Heart right ventricle (tissue), 16 donors: ENCODE measurements at regions not wholly inside any gene's neighbourhood (a gene's known extent, or its start where the extent isn't known, plus 50 kb on each side); places are given as distances from the start of the nearest gene placed in this dataset.

Experiments used
- ATAC-seq, 8 donors: fragments of 200-7000 bp; cut with Tn5 transposase; one replicate each; pipeline ENCODE4 v1.9.1; 2020; ENCODE audit warnings: mild to moderate bottlenecking in 8 of 8, moderate library complexity in 8 of 8, moderate number of reproducible peaks in 1 of 8
- DNase-seq, 2 donors: peaks; one replicate each; pipeline ENCODE4 v3.0.0-alpha.2; 2020
- H3K27ac ChIP-seq, 10 donors: fragments of 200-600 bp; sonication (generic) in 2 of 10; one replicate each; pipeline versions ENCODE4 v1.5.0 to v1.8.0; 2020 to 2022; ENCODE audit warnings: mild to moderate bottlenecking in 3 of 10
- H3K27me3 ChIP-seq, 7 donors: fragments of 200-600 bp; one replicate each; pipeline ENCODE4 v1.8.0; 2021 to 2022; ENCODE audit warnings: mild to moderate bottlenecking in 2 of 7
- H3K36me3 ChIP-seq, 9 donors: fragments of 200-600 bp; sonication (generic) in 1 of 9; one replicate each; pipeline versions ENCODE4 v1.5.0 to v1.8.0; 2020 to 2022; ENCODE audit warnings: mild to moderate bottlenecking in 2 of 9
- H3K4me1 ChIP-seq, 9 donors: fragments of 200-600 bp; sonication (generic) in 1 of 9; one replicate each; pipeline versions ENCODE4 v1.5.0 to v1.8.0; 2020 to 2022; ENCODE audit warnings: mild to moderate bottlenecking in 4 of 9
- H3K4me3 ChIP-seq, 10 donors: fragments of 200-600 bp; sonication (generic) in 2 of 10; one replicate each; pipeline versions ENCODE4 v1.5.0 to v1.8.0; 2020 to 2022; ENCODE audit warnings: mild to moderate bottlenecking in 7 of 10, moderate library complexity in 2 of 10
- H3K9me3 ChIP-seq, 11 donors: fragments of 200-600 bp in 10 of 11; sonication (generic) in 2 of 11; one replicate each; pipeline versions ENCODE4 v1.5.0 to v1.8.0; 2013 to 2022; ENCODE audit warnings: mild to moderate bottlenecking in 2 of 11, control low read depth in 1 of 11, moderate library complexity in 1 of 11
- CTCF ChIP-seq, 9 donors: fragments of 200-600 bp; sonication (generic) in 2 of 9; IDR thresholded peaks; one replicate each; pipeline versions ENCODE4 v1.5.0 to v1.8.0; 2021 to 2022; ENCODE audit warnings: antibody characterized with exemption in 9 of 9, mild to moderate bottlenecking in 5 of 9, moderate library complexity in 1 of 9
- WGBS, 2 donors: extraction: QIAGEN DNeasy Blood & Tissue Kit; methylation state at CpG; one replicate each; pipeline ENCODE4 v1.1.7; 2013; ENCODE audit warnings: inconsistent platforms in 1 of 2; 5-methylcytosine and 5-hydroxymethylcytosine counted together
- intact Hi-C, 10 donors: fragments of 100-400 bp; cut with DNase I; formaldehyde crosslinking; loops; one replicate each; pipeline versions ENCODE4 v1.11.1 to v1.14.2; 2022
- donor health status: Arrhythmogenic right ventricular cardiomyopathy.
- donor health status: ischemic (EF 13 %, LVEDD 7.1; RV severe dilation, severe dysfunction).
- donor health status: healthy with polysubstance abuse.
- donor health status: DM: no; HTN: yes; CAD: no.
- donor health status: DM: no; HTN: no; CAD: no.
- donor health status: ischemic (EF 25% LVEDD 6.9; RV normal size, moderate dysfunction).
- donor health status: ischemic (EF 25% LVEDD 5.7; RV mildly dilated, moderate dysfunction).
- donor health status: healthy.
- donor health status: DM: yes; HTN: yes; CAD: no.
- donor health status: Ischemic cardiomyopathy.
- donor health status: ischemic (EF 35%, LVEDD 5.7; RV mildly dilated, moderate dysfunction).
- donor health status: nonischemic (EF 11% LVEDD 7.7; RV severe dilation, severe dysfunction).
- donor health status: DM: yes; HTN: yes; CAD: no.
- donor health status: PGD.
- donor health status: ischemic (EF 29% LVEDD 5.4; RV normal size, mild dysfunction).
- donor health status: nonischemic (EF 23%, LVEDD 6.1; RV moderate dilation, normal function).

- WGBS, 2 donors, result 77 to 80% methylated on average over 3 of the region's 3 CpGs
- H3K27me3 ChIP-seq, result peaks cover 0 to 9% (median 0%) of the 10 kb centered on the region in 7 donors
- TF ChIP-seq CTCF (IDR thresholded peaks at IDR 0.05), result no peak
Measured at GRCh38 chr5:174545926-174546325, 178.5 kb upstream of the MSX2 start.

GRCh38 chr5:174547814-174548213 is 176.6 kb upstream of the MSX2 start:
- Histone ChIP-seq H3K27ac (no peak overlapping the region), H3K4me1 (no peaks in the 10 kb centered on the region), H3K36me3 (no peaks in the 10 kb centered on the region), H3K27me3 (peaks cover 0 to 16% (median 4%) of the 10 kb centered on the region in 7 donors), H3K9me3 (no peaks in the 10 kb centered on the region), H3K4me3 (no peak overlapping the region)
- ATAC-seq, result no peak
- intact Hi-C loops, result no loop called here
- 69 to 76% methylated on average over 7 of the region's 7 CpGs for WGBS, 2 donors
- TF ChIP-seq CTCF (IDR thresholded peaks at IDR 0.05), result no peak
- DNase-seq, result no peak

More at GRCh38 chr5:174545926-174546325, 178.5 kb upstream of the MSX2 start:
- intact Hi-C loops, result no loop called here
- Histone ChIP-seq H3K9me3 (no peaks in the 10 kb centered on the region), H3K36me3 (no peaks in the 10 kb centered on the region), H3K4me1 (no peaks in the 10 kb centered on the region), H3K4me3 (no peak overlapping the region), H3K27ac (no peak overlapping the region)
- no peak for ATAC-seq
- no peak for DNase-seq

GRCh38 chr5:174549254-174549653 is 175.1 kb upstream of the MSX2 start:
- WGBS, 2 donors, result 56 to 60% methylated on average over 5 of the region's 5 CpGs
- Histone ChIP-seq H3K36me3 (no peaks in the 10 kb centered on the region), H3K27ac (no peak overlapping the region), H3K4me3 (no peak overlapping the region), H3K27me3 (peaks cover 0 to 20% (median 4%) of the 10 kb centered on the region in 7 donors), H3K9me3 (no peaks in the 10 kb centered on the region), H3K4me1 (no peaks in the 10 kb centered on the region)
- ATAC-seq, result no peak
- DNase-seq, result no peak
- TF ChIP-seq CTCF (IDR thresholded peaks at IDR 0.05), result no peak
- intact Hi-C loops, result no loop called here

- ATAC-seq (no peak), DNase-seq (no peak)
- Histone ChIP-seq H3K4me3 (no peak overlapping the region), H3K4me1 (no peaks in the 10 kb centered on the region), H3K27ac (no peak overlapping the region), H3K27me3 (peaks cover 0 to 20% (median 4%) of the 10 kb centered on the region in 7 donors), H3K36me3 (no peaks in the 10 kb centered on the region), H3K9me3 (no peaks in the 10 kb centered on the region)
- WGBS, 2 donors, result 74 to 79% methylated on average over 6 of the region's 6 CpGs
- no peak for TF ChIP-seq CTCF (IDR thresholded peaks at IDR 0.05)
- intact Hi-C loops, result no loop called here
Measured at GRCh38 chr5:174550026-174550425, 174.4 kb upstream of the MSX2 start.
